GM19023 (cell line): ENCODE measurements at regions not wholly inside any gene's neighbourhood (a gene's known extent, or its start where the extent isn't known, plus 50 kb on each side); places are given as distances from the start of the nearest gene placed in this dataset.
"Not testable (repeated sequence)": the region's sequence is repeated elsewhere in the genome, so short reads cannot be mapped to it uniquely, and the experiment has no call there.

Source experiments
- ATAC-seq: cut with Tn5 transposase; IDR thresholded peaks from one replicate; pipeline ENCODE4 v1.9.1; 2021; ENCODE audit warnings: mild to moderate bottlenecking, moderate library complexity; ENCODE audit not compliant: unreplicated experiment

- no peak for ATAC-seq
Observed at GRCh38 chr6:157727629-157728182, 95.3 kb upstream of the SNX9 start.

GRCh38 chr6:157728183-157728881 is 94.7 kb upstream of the SNX9 start:
- no peak for ATAC-seq

- no peak for ATAC-seq
Observed at GRCh38 chr6:157731221-157731620, 91.8 kb upstream of the SNX9 start.

DNA sequence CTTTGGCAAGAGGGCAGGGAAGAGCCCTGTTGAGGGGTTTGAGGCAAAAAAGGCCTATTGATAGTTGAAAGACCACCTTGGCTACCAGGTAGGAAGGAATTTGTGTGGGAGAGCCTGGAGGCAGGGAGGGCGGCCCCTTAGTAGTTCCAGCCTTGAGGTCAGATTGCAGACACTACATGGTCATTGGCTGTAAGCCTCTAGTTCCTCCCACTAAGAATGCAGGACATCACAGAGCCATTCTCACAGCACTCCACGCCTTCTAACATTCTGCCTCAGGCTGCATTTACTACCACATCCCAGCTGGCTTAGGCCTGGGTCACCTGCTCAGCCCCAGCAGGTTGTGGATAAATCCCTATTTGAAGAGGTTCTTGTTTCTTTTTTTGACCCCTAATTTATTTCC is 91.0 kb upstream of the SNX9 start:
- no peak for ATAC-seq

DNA sequence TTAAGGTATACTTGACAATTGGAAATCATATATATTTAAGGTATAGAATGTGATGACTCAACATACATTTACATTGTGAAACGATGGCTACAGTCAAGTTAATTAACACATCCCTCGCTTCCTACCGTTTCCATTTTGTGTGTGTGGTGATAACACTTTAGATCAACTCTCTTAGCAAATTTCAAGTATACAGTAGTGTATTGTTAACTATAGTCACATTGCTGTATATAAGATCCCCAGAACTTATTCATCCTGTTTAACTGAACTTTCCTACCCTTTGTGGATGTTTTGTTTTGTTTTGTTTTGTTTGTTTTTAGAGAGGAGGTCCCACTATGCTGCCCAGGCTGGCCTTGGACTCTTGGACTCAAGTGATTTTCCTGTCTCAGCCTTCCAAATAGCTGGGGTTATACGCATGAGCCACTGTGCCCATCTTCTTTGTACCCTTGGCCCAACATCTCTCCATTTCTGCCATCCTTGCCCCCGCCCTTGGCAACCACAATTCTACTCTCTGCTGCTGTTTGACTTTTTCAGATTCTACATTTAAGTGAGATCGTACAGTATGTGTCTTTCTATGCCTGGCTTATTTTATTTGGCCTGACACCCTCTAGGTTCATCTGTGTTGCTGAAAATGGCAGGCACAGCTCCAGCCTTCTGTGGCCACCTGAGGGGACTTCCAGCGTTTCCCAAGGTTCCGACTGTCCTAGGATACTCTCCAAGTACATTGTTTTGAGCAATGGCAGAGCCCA is 90.5 kb upstream of the SNX9 start:
- no peak for ATAC-seq

- not testable (repeated sequence) for ATAC-seq
Observed at GRCh38 chr6:157736555-157736954, 86.5 kb upstream of the SNX9 start.

DNA sequence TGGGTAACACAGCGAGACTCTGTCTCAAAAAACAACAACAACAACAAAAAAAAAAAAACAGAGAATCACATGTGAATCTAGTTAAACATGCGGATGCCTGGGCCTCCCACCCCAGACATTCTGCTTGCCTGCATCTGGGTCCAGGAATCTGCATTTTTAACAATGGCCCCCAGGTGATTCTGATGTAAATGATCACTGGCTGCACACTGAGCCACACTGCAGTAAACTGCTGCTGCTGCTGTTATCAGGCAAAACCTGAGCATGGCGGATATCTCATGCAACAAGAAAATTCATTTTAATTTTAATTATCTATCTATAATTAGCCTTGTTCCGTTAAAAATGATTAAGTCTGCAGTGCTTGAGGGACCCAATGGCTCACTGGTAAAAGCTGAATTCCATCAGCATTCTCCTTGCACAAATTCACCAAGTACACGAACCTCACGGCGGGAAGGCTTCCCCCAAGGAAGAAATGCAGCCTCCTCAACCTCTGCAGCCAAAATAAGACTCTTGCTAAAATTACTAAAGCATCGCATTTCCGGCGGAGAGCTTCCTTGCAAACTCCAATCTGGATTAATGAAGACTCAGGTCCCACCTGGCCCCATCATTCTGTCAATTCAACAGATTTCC is 81.6 kb upstream of the SNX9 start:
- ATAC-seq: no peak

- ATAC-seq: no peak
Observed at GRCh38 chr6:157741948-157742556, 81.0 kb upstream of the SNX9 start.

- ATAC-seq: no peak
Observed at GRCh38 chr6:157744102-157744601, 78.9 kb upstream of the SNX9 start.

GRCh38 chr6:157746897-157747296 is 76.1 kb upstream of the SNX9 start:
- ATAC-seq: no peak

DNA sequence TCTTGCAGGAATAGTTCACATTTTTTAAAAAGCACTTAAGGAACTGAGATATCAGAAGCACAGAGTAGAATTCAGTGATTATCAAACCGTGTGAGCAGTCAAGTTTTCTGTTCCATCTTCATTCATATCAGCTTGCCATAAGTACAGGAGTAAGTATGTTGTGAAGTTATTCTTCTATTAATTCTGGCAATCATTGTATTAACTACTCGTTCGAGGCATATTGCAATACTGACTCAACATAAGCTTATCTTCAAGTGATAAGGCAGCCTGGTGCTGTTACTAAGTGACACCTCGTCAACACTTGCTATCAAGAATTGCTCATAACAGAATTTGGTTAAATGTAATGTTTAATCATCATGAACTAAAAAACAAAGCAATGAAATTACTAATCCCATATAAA is 75.7 kb upstream of the SNX9 start:
- no peak for ATAC-seq

DNA sequence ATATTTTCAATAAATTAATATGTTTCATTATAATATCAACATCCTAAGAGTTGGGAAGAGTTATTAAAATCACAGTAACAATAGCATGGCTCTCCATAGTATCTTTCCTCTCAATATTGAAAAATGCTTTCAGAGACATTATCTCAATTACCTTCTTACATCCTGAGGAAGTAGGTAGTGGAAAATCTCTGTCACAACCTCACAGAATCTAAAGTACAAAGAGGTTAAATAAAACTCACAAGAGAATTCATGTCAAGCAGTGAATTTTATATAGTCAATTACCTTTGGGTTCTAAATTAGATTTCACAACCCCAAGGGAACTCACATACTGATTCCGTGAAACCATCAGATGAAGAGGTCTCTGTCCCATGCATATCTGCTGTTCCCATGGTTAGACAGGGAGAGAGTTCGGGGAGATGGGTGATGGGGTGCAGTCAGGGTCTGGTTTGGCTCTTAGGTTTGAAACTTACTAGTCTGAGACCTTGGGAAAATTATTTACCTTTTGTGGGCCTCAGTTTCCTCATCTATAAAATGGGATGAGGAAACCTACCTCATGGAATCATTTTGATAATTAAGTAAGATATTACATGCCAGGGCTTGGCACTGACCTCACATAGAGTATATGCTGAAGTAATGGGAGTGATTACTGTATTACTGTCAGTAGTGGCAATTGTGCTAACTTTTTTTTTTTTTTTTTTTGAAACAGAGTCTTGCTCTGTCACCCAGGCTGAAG is 74.0 kb upstream of the SNX9 start:
- no peak for ATAC-seq

- not testable (repeated sequence) for ATAC-seq
Observed at GRCh38 chr6:157750973-157751372, 72.1 kb upstream of the SNX9 start.

GRCh38 chr6:157751547-157752200 is 71.4 kb upstream of the SNX9 start:
- no peak for ATAC-seq

DNA sequence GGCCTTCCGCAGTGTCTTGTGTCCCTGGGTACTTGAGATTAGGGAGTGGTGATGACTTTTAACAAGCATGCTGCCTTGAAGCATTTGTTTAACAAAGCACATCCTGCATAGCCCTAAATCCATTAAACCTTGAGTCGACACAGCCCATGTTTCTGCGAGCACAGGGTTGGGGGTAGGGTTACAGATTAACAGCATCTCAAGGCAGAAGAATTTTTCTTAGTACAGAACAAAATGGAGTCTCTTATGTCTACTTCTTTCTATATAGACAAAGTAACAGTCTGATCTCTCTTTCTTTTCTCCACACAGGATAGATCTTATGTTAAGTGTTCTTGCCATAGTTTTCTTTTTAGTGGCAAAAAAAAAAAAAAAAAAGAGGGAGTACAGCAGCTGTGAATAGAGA is 70.2 kb upstream of the SNX9 start:
- ATAC-seq: not testable (repeated sequence)

DNA sequence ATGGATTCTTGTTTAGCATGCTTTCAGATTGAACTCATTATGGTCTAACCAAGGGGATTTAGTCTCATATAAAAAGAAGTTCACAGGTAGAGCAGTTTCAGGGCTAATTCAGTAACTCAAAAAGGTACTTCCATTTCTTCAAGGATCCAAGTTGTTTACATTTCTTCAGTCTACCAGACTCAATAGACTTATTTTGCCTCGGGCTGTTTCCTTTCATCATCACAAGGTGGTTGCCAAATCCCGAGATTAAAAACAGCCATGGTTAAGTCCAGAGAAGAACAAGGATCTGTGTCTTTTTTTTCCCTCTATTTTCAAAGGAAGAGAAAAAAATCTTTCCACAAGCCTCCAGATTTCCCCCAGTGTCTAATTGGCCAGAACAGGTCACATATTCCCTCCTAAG is 69.8 kb upstream of the SNX9 start:
- no peak for ATAC-seq

DNA sequence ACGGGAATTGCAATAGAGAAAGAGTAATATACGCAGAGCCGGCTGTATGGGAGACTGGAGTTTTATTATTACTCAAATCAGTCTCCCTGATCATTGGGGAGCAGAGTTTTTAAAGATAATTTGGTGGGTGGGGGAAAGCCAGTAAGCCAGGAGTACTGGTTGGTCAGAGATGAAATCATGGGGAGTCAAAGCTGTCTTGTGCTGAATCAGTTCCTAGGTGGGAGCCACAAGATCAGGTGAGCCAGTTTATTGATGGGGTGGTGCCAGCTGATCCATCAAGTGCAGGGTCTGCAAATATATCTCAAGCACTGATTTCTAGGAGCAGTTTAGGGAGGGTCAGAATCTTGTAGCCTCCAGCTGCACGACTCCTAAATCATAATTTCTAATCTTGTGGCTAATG is 69.2 kb upstream of the SNX9 start:
- ATAC-seq: not testable (repeated sequence)

DNA sequence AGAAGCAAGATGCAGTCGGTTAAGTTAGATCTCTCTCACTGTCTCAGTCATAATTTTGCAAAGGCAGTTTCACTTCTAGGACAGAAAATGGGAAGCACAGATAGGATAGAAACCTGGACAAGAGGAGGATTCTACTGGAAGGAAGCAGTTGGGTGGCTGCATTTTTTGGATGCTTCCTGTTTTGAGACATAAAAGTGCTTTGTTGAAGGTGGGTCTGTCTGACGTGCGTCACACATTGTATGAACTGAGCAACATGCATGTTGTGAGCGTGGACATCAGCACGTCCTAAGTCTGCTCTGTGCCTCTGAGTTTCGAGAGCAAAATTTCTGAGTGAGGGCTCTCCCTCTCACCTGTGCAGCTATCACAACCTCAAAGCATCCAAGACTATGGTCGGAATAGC is 68.7 kb upstream of the SNX9 start:
- ATAC-seq: no peak

DNA sequence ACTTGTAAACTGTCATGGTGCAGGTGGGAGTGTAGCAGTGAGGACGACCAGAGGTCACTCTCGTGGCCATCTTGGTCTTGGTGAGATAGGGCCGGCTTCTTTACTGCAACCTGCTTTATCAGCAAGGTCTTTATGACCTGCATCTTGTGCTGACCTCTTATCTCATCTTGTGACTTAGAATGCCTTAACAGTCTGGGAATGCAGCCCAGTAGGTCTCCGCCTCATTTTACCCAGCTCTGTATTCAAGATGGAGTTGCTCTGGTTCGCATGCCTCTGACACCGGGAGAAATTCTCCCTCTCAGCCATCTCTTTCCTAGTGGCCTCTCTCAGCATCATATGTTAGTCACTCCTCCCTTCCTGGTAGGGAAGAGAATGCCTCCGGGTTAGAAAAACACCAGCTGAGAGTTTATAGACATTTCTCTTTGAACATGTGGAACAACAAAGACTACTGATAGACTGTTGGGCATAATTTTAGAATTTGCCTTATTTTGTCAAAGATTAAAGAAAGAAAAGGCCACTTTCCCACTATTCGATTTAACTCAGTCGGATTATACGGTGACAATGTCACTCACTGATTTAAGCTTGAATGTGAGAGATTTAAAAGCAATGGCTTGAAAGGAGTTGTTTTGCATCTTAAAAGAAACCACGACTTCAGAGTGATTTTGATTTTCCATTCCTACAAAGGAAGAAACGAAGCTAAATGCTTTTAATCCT is 67.9 kb upstream of the SNX9 start:
- no peak for ATAC-seq
